K562 (cell line): ENCODE measurements at regions not wholly inside any gene's neighbourhood (a gene's known extent, or its start where the extent isn't known, plus 50 kb on each side); places are given as distances from the start of the nearest gene placed in this dataset.

Source experiments
- CTCF ChIP-seq, 3 experiments: IDR thresholded peaks in 2 of 3; conservative IDR thresholded peaks in 1 of 3; 2 replicates each; pipeline ENCODE4 v1.5.1; 2011 to 2012; ENCODE audit warnings: low read length in 3 of 3, mild to moderate bottlenecking in 3 of 3, control low read depth in 2 of 3, improper control_type of control experiment in 1 of 3, inconsistent platforms in 1 of 3, low read depth in 1 of 3, mixed read lengths in 1 of 3, moderate library complexity in 1 of 3; ENCODE audit not compliant: insufficient read depth in 2 of 3
- CXXC5 ChIP-seq: fragments of 250-450 bp; sonication (Bioruptor Pico); IDR thresholded peaks from 2 replicates; pipeline ENCODE4 v1.8.0; 2022; ENCODE audit warnings: inconsistent platforms, mild to moderate bottlenecking, moderate library complexity
- DDX20 ChIP-seq: fragments of 450-650 bp; IDR thresholded peaks from 2 replicates; pipeline ENCODE4 v1.6.1; 2016; ENCODE audit warnings: missing genetic modification characterization, low read depth, mild to moderate bottlenecking, missing compliant biosample characterization, moderate library complexity
- ERF ChIP-seq: fragments of 450-650 bp; formaldehyde crosslinking; IDR thresholded peaks from 2 replicates; pipeline ENCODE4 v1.4.0; 2020; ENCODE audit warnings: mild to moderate bottlenecking, mixed read lengths
- EZH2 ChIP-seq: IDR thresholded peaks from 2 replicates; pipeline ENCODE4 v1.6.1; 2012; ENCODE audit warnings: low read depth, mild to moderate bottlenecking, inconsistent platforms, low read length, borderline replicate concordance
- GTF2A2 ChIP-seq: IDR thresholded peaks from 2 replicates; pipeline ENCODE4 v1.6.1; 2016; ENCODE audit warnings: mild to moderate bottlenecking, missing genetic modification characterization, missing compliant biosample characterization
- HES1 ChIP-seq: fragments of 450-650 bp; IDR thresholded peaks from 2 replicates; pipeline ENCODE4 v1.6.1; 2016; ENCODE audit warnings: low read depth, mild to moderate bottlenecking, moderate library complexity
- LCOR ChIP-seq: sonication (generic); formaldehyde crosslinking; IDR thresholded peaks from 2 replicates; pipeline ENCODE4 v1.8.0; 2022; ENCODE audit warnings: mild to moderate bottlenecking, missing genetic modification reagents
- NRF1 ChIP-seq, 2 experiments: fragments of 450-650 bp; IDR thresholded peaks in 1 of 2; conservative IDR thresholded peaks in 1 of 2; 2 replicates each; pipeline ENCODE4 v1.6.1; 2014; ENCODE audit warnings: mild to moderate bottlenecking in 2 of 2
- POLR2A ChIP-seq: fragments of 450-650 bp; conservative IDR thresholded peaks from 2 replicates; pipeline ENCODE4 v1.6.1; 2016
- REST ChIP-seq, 2 experiments: fragments of 450-650 bp; formaldehyde crosslinking in 1 of 2; IDR thresholded peaks; 2 replicates each; pipeline versions ENCODE4 v1.4.0 to v1.6.1; 2014 to 2020; ENCODE audit warnings: mild to moderate bottlenecking in 2 of 2, borderline replicate concordance in 1 of 2, low read depth in 1 of 2
- SMAD3 ChIP-seq: fragments of 450-650 bp; formaldehyde crosslinking; conservative IDR thresholded peaks from 2 replicates; pipeline ENCODE4 v1.4.0; 2020; ENCODE audit warnings: mild to moderate bottlenecking
- TCF7 ChIP-seq: sonication (generic); IDR thresholded peaks from 2 replicates; pipeline ENCODE4 v1.6.1; 2016; ENCODE audit warnings: antibody characterized with exemption, borderline replicate concordance

- TF ChIP-seq ERF (CRISPR knock-in tag) (no peak), SMAD3 (CRISPR knock-in tag) (no peak), NRF1 (conservative IDR thresholded peaks at IDR 0.05 in 1 of 2, IDR thresholded peaks at IDR 0.05 in 1 of 2) (no peak), HES1 (no peak), LCOR (CRISPR knock-in tag) (no peak), CTCF (IDR thresholded peaks at IDR 0.05 in 2 of 3, conservative IDR thresholded peaks at IDR 0.05 in 1 of 3; ENCODE audit: insufficient read depth in 2 of 3, low read depth in 1 of 3, low read length in 3 of 3) (no peak), EZH2 (no peak), CXXC5 (no peak), POLR2A (no peak), DDX20 (tag) (no peak), TCF7 (no peak), GTF2A2 (tag) (no peak), REST (IDR thresholded peaks at IDR 0.05; ENCODE audit: borderline replicate concordance) (no peak), REST (CRISPR knock-in tag; IDR thresholded peaks at IDR 0.05; ENCODE audit: low read depth) (no peak)
These were observed 452.2 kb upstream of the HNRNPA3 start for GRCh38 chr2:176760439-176760838.
